Peyer's patch (tissue), 4 donors: ENCODE measurements at regions not wholly inside any gene's neighbourhood (a gene's known extent, or its start where the extent isn't known, plus 50 kb on each side); places are given as distances from the start of the nearest gene placed in this dataset.
"Not testable (repeated sequence)": the region's sequence is repeated elsewhere in the genome, so short reads cannot be mapped to it uniquely, and the experiment has no call there.

Source experiments
- DNase-seq, 3 donors: peaks; one replicate each; pipeline ENCODE4 v3.0.0-alpha.2; 2017 to 2019
- H3K27ac ChIP-seq, 4 donors: fragments of 200-600 bp; sonication (generic); one replicate each; pipeline ENCODE4 v1.5.1; 2016 to 2019
- H3K27me3 ChIP-seq, 2 donors: fragments of 200-600 bp; sonication (generic); one replicate each; pipeline ENCODE4 v1.5.1; 2019
- H3K36me3 ChIP-seq, 3 donors: fragments of 200-600 bp; sonication (generic); one replicate each; pipeline ENCODE4 v1.5.1; 2016 to 2019
- H3K4me1 ChIP-seq, 4 donors: fragments of 200-600 bp; sonication (generic); one replicate each; pipeline ENCODE4 v1.5.1; 2016 to 2019
- H3K4me3 ChIP-seq, 4 donors: fragments of 200-600 bp; sonication (generic); 1 replicate in 3 of 4; 2 replicates in 1 of 4; pipeline ENCODE4 v1.5.1; 2016 to 2019; ENCODE audit warnings: mild to moderate bottlenecking in 1 of 4
- H3K9me3 ChIP-seq, 4 donors: fragments of 200-600 bp; sonication (generic); one replicate each; pipeline ENCODE4 v1.5.1; 2016 to 2019; ENCODE audit warnings: mild to moderate bottlenecking in 1 of 4
- CTCF ChIP-seq, 6 experiments: fragments of 450-650 bp in 4 of 6; fragments of 200-600 bp in 2 of 6; sonication (generic) in 1 of 6; IDR thresholded peaks; one replicate each; pipeline ENCODE4 v1.5.1; 2017 to 2019; ENCODE audit warnings: antibody characterized with exemption in 6 of 6, mild to moderate bottlenecking in 3 of 6, moderate library complexity in 1 of 6
- POLR2A ChIP-seq, 2 donors: fragments of 450-650 bp; IDR thresholded peaks; one replicate each; pipeline ENCODE4 v1.5.1; 2017; ENCODE audit warnings: antibody characterized with exemption in 2 of 2, mild to moderate bottlenecking in 2 of 2, moderate library complexity in 2 of 2

DNA sequence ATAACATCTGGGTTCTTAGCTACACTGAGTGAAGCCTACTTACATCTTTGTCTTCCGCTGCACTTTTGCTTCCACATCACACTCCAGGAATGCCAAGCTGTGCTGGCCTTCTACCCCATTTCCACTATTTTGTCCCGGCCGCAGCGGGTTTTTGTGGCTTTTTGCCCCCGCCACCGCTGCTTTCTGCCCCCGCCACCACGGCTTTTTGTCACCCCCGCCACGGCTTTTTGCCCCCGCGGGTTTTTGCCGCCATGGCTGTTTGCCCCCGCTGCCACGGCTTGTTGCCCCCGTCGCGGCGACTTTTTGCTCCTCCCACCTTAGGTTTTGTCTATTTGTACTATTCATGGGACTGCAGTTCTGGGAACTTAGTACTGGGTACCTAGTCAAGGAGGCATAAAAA is 875.4 kb downstream of the ZNF37A start:
- not testable (repeated sequence) for H3K4me1 ChIP-seq, H3K9me3 ChIP-seq, H3K27ac ChIP-seq, H3K4me3 ChIP-seq, H3K27me3 ChIP-seq, DNase-seq, H3K36me3 ChIP-seq

- Histone ChIP-seq H3K27me3 (no peaks in the 10 kb centered on the region), H3K4me3 (no peak overlapping the region), H3K27ac (no peak overlapping the region), H3K36me3 (no peaks in the 10 kb centered on the region), H3K4me1 (no peaks in the 10 kb centered on the region), H3K9me3 (peaks cover 0 to 3% (median 0%) of the 10 kb centered on the region in 4 donors)
- DNase-seq, result peak in 1 of 3 donors; percentile 14
- no peak for TF ChIP-seq POLR2A (IDR thresholded peaks at IDR 0.05)
- no peak for TF ChIP-seq CTCF (IDR thresholded peaks at IDR 0.05)
These were observed 885.4 kb downstream of the ZNF37A start for GRCh38 chr10:38979535-38979934.
